Parathyroid adenoma (tissue), 2 donors: ENCODE measurements at regions not wholly inside any gene's neighbourhood (a gene's known extent, or its start where the extent isn't known, plus 50 kb on each side); places are given as distances from the start of the nearest gene placed in this dataset.

Source experiments
- H2AFZ ChIP-seq: fragments of 300-600 bp; sonication (generic); one replicate; pipeline ENCODE4 v1.7.0; 2017; ENCODE audit warnings: antibody characterized with exemption, mild to moderate bottlenecking
- H3K27ac ChIP-seq: fragments of 300-600 bp; sonication (generic); one replicate; pipeline ENCODE4 v1.7.0; 2017
- H3K27me3 ChIP-seq: fragments of 300-600 bp; sonication (generic); one replicate; pipeline ENCODE4 v1.7.0; 2017; ENCODE audit warnings: low read length; ENCODE audit not compliant: control insufficient read depth, insufficient read depth
- H3K36me3 ChIP-seq: fragments of 300-600 bp; sonication (generic); one replicate; pipeline ENCODE4 v1.7.0; 2017; ENCODE audit warnings: low read length; ENCODE audit not compliant: control insufficient read depth, insufficient read depth
- H3K4me1 ChIP-seq: fragments of 300-600 bp; sonication (generic); one replicate; pipeline ENCODE4 v1.7.0; 2017; ENCODE audit warnings: control low read depth
- H3K4me2 ChIP-seq: fragments of 300-600 bp; sonication (generic); one replicate; pipeline ENCODE4 v1.7.0; 2017; ENCODE audit warnings: low read length
- H3K4me3 ChIP-seq: fragments of 300-600 bp; sonication (generic); one replicate; pipeline ENCODE4 v1.7.0; 2017; ENCODE audit warnings: low read depth, low read length
- H3K79me2 ChIP-seq: fragments of 300-600 bp; sonication (generic); one replicate; pipeline ENCODE4 v1.7.0; 2017; ENCODE audit warnings: control low read depth
- H3K9ac ChIP-seq: fragments of 300-600 bp; sonication (generic); one replicate; pipeline ENCODE4 v1.7.0; 2017; ENCODE audit warnings: mild to moderate bottlenecking
- H3K9me3 ChIP-seq: fragments of 300-600 bp; sonication (generic); one replicate; pipeline ENCODE4 v1.7.0; 2017; ENCODE audit warnings: low read length; ENCODE audit not compliant: control insufficient read depth
- CTCF ChIP-seq: fragments of 300-600 bp; sonication (generic); IDR thresholded peaks from one replicate; pipeline ENCODE4 v1.7.0; 2017; ENCODE audit warnings: antibody characterized with exemption, mild to moderate bottlenecking
- donor health status: primary hyperparathyroidism.

- H3K4me2 ChIP-seq = no peak overlapping the region
- H3K9ac ChIP-seq = no peak overlapping the region
- no peak overlapping the region for H3K4me3 ChIP-seq
- TF ChIP-seq CTCF = no peak
- H3K27ac ChIP-seq = no peak overlapping the region
- no peak overlapping the region for H2AFZ ChIP-seq
- H3K4me1 ChIP-seq = no peaks in the 10 kb centered on the region
- no peaks in the 10 kb centered on the region for H3K9me3 ChIP-seq
- no peaks in the 10 kb centered on the region for H3K79me2 ChIP-seq
- no peaks in the 10 kb centered on the region for H3K36me3 ChIP-seq
- no peaks in the 10 kb centered on the region for H3K27me3 ChIP-seq
These were observed 110.0 kb upstream of the ALKAL2 start for GRCh38 chr2:397926-398325.

GRCh38 chr2:397521-397920 is 109.6 kb upstream of the ALKAL2 start:
- H3K9me3 ChIP-seq = no peaks in the 10 kb centered on the region
- TF ChIP-seq CTCF = no peak
- no peaks in the 10 kb centered on the region for H3K27me3 ChIP-seq
- H3K27ac ChIP-seq = no peak overlapping the region
- H3K9ac ChIP-seq = no peak overlapping the region
- H3K79me2 ChIP-seq = no peaks in the 10 kb centered on the region
- H2AFZ ChIP-seq = no peak overlapping the region
- H3K4me1 ChIP-seq = no peaks in the 10 kb centered on the region
- H3K4me3 ChIP-seq = no peak overlapping the region
- no peaks in the 10 kb centered on the region for H3K36me3 ChIP-seq
- no peak overlapping the region for H3K4me2 ChIP-seq

- no peak for TF ChIP-seq CTCF
- no peaks in the 10 kb centered on the region for H3K4me1 ChIP-seq
These were observed 109.0 kb upstream of the ALKAL2 start for GRCh38 chr2:396903-397302.

GRCh38 chr2:395886-396285 is 108.0 kb upstream of the ALKAL2 start:
- no peak overlapping the region for H3K4me2 ChIP-seq
- no peaks in the 10 kb centered on the region for H3K36me3 ChIP-seq
- no peak overlapping the region for H3K4me3 ChIP-seq
- H3K9ac ChIP-seq = no peak overlapping the region
- no peaks in the 10 kb centered on the region for H3K79me2 ChIP-seq
- no peaks in the 10 kb centered on the region for H3K27me3 ChIP-seq
- no peaks in the 10 kb centered on the region for H3K4me1 ChIP-seq
- H3K27ac ChIP-seq = no peak overlapping the region
- no peak overlapping the region for H2AFZ ChIP-seq
- no peak for TF ChIP-seq CTCF
- H3K9me3 ChIP-seq = no peaks in the 10 kb centered on the region

More at GRCh38 chr2:396903-397302, 109.0 kb upstream of the ALKAL2 start:
- no peak overlapping the region for H2AFZ ChIP-seq
- H3K9ac ChIP-seq = no peak overlapping the region
- no peaks in the 10 kb centered on the region for H3K36me3 ChIP-seq
- no peak overlapping the region for H3K4me2 ChIP-seq
- H3K27ac ChIP-seq = no peak overlapping the region
- no peaks in the 10 kb centered on the region for H3K79me2 ChIP-seq
- no peaks in the 10 kb centered on the region for H3K27me3 ChIP-seq
- no peak overlapping the region for H3K4me3 ChIP-seq
- no peaks in the 10 kb centered on the region for H3K9me3 ChIP-seq
